ENCODE measurements at regions not wholly inside any gene's neighbourhood (a gene's known extent, or its start where the extent isn't known, plus 50 kb on each side); places are given as distances from the start of the nearest gene placed in this dataset.

DNA sequence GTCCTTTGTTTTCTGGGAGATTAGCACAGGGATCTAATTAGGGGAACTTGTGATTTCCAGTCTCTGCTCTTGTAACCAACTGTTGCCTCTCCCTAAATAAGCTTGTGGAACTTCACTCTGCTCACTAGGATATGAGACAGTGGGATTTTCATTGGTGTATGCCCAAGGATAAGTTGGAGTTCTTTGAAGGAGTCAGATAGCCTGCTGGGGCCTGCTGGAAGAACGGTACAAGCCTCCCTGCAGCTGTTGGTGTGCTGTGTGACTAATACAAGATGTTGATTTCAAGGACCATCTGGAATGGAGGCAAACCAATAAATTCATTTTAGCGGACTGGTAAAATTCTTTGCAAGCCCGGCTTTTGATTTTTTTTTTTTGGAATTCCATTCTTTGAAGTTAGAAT, 167.0 kb downstream of the AASDH start:
- TF ChIP-seq, protein P1, sequence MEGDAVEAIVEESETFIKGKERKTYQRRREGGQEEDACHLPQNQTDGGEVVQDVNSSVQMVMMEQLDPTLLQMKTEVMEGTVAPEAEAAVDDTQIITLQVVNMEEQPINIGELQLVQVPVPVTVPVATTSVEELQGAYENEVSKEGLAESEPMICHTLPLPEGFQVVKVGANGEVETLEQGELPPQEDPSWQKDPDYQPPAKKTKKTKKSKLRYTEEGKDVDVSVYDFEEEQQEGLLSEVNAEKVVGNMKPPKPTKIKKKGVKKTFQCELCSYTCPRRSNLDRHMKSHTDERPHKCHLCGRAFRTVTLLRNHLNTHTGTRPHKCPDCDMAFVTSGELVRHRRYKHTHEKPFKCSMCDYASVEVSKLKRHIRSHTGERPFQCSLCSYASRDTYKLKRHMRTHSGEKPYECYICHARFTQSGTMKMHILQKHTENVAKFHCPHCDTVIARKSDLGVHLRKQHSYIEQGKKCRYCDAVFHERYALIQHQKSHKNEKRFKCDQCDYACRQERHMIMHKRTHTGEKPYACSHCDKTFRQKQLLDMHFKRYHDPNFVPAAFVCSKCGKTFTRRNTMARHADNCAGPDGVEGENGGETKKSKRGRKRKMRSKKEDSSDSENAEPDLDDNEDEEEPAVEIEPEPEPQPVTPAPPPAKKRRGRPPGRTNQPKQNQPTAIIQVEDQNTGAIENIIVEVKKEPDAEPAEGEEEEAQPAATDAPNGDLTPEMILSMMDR (conservative IDR thresholded peaks at IDR 0.05; ENCODE audit: low read length), result no peak
- no peak overlapping the region for H3K4me3 ChIP-seq (ENCODE audit: low read length)
- DNase-seq (ENCODE audit: low read depth), result no peak

DNA sequence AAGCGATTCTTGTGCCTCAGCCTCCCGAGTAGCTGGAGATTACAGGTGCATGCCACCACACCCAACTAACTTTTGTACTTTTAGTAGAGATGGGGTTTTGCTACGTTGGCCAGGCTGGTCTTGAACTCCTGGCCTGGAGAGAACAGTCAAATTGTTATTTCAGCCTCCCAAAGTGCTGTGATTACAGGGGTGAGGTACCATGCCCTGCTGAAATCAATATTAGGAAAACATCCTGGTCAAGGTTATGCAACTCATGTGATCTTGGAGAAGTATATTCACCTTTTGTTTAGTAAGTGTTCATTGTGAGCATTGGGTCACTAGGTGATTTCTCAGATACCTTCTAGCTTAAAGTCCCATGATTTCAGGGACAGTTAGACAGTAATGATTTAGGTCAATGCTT, 167.8 kb downstream of the AASDH start:
- no peak for DNase-seq (ENCODE audit: low read depth)
- H3K4me3 ChIP-seq (ENCODE audit: low read length), result no peak overlapping the region
- TF ChIP-seq, protein P1 (conservative IDR thresholded peaks at IDR 0.05; ENCODE audit: low read length), result no peak

DNA sequence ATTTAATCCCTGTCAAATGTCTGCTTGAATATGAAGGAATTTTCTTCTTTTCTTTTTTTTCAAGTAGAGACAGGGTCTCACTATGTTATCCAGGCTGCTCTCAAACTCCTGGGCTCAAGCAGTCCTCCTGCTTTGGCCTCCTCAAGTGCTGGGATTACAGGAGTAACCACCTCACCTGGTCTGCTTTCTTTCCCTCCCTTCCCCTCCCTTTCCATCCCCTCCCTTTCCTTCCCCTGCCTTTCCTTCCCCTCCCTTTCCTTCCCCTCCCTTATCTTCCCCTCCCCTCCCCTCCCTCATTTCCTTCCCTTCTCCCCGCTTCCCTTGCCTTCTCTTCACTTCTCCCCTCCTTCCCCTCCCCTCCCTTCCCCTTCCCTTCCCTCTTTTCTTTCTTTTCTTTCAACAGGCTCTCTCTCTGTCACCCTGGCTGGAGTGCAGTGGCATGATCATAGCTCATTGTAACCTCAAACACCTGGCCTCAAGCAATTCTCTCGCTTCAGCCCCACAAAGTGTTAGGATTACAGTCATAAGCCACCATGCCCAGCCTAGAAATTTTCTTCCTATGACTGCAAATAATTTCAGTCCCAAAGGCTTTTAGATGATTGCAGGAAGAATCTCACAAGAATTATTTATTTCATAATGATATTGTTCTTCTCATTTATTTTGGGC, 168.9 kb downstream of the AASDH start:
- no peak for DNase-seq (ENCODE audit: low read depth)
- TF ChIP-seq, protein P1 (conservative IDR thresholded peaks at IDR 0.05; ENCODE audit: low read length), result no peak
- H3K4me3 ChIP-seq (ENCODE audit: low read length), result no peak overlapping the region

DNA sequence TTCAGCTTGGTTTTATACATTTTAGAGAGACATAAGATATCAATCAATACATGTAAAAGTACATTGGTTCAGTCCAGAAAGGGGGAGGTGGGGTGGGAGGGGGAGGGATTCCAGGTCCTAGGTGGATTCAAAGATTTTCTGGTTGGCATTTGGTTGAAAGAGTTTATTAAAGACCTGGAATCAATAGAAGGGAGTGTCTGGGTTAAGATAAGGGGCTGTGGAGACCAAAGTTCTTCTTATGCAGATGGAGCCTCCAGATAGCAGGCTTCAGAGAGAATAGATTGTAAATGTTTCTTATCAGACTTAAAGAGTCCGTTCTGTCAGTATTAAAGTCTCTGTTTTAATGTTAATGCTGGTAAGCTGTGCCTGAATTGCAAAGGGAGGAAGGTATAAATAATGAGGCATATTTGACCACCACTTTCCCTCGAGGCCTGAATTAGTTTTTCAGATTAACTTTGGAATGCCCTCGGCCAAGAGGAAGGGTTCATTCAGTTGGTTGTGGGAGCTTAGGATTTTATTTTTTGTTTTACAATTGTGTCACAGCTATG, 169.9 kb downstream of the AASDH start:
- H3K4me3 ChIP-seq (ENCODE audit: low read length), result no peak overlapping the region
- TF ChIP-seq, protein P1 (conservative IDR thresholded peaks at IDR 0.05; ENCODE audit: low read length), result no peak
- DNase-seq (ENCODE audit: low read depth), result no peak

DNA sequence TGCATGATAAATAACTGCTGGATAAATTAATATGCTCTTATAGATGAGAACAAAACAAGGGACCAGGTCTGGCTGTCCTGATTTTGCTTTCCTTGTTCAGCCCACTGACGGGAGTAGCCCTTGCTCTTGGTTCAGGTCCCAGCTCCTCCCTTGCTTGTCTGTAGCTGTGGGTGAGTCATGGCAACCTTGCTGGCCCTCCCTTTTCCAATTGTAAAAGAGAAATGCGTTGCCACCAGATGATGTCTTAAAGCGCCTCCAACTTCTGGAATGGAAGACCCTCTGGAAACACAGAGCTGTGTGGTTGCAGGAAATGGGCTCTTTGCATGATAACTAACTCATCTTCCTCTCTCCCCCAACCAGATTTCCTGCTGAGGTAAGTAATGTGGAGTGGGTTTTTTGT, 171.4 kb downstream of the AASDH start:
- TF ChIP-seq, protein P1 (conservative IDR thresholded peaks at IDR 0.05; ENCODE audit: low read length), result no peak
- no peak overlapping the region for H3K4me3 ChIP-seq (ENCODE audit: low read length)
- peak; percentile 17 for DNase-seq (ENCODE audit: low read depth)

DNA sequence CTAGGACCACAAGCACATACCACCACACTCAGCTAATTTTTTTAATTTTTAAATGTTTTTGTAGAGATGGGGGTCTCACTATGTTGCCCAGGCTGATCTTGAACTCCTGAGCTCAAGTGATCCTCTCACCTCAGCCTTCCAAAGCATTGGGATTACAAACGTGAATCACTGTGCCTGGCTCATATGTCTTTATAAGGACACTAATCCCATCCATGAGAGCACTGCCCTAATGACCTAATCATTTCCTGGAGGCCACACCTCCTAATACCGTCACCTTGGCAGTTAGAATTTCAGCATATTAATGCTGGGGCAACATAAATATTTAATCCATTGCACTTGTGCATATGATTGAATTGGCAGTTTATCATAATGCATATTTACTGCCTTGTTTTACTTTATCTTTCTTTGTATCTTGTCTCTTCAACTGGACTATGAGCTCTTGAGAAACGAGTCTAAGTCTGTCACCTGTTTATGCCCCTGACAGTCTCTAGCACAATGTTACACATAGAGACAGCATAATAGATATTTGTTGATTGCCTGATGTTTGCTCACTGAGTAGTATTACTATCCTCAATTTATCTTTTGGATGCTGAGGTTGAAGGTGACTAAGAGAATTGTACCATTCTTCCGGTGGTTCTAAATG, 172.0 kb downstream of the AASDH start:
- TF ChIP-seq, protein P1 (conservative IDR thresholded peaks at IDR 0.05; ENCODE audit: low read length), result no peak
- DNase-seq (ENCODE audit: low read depth), result no peak
- no peak overlapping the region for H3K4me3 ChIP-seq (ENCODE audit: low read length)

DNA sequence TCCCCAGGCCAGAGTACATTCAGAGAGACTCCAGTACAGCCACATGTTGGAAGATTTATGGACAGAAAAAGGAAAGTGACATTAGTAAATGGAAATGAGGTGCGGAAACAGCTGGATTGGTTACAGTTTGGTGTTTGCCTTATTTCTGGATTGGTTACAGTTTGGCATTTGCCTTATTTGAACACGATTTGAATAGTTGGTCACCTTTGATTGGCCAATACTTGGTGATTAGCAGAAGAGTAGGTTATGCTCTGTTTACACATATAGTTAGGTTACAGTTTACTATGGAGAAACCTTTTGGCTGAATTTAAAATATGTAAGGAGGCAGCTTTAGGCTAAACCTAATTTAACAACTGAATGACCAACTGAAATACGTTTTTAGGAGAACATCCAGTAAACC, 173.7 kb downstream of the AASDH start:
- DNase-seq (ENCODE audit: low read depth), result no peak
- TF ChIP-seq, protein P1 (conservative IDR thresholded peaks at IDR 0.05; ENCODE audit: low read length), result no peak
- no peak overlapping the region for H3K4me3 ChIP-seq (ENCODE audit: low read length)

All from AG10803 (cell line).